ENCODE measurements at regions not wholly inside any gene's neighbourhood (a gene's known extent, or its start where the extent isn't known, plus 50 kb on each side); places are given as distances from the start of the nearest gene placed in this dataset.

DNA sequence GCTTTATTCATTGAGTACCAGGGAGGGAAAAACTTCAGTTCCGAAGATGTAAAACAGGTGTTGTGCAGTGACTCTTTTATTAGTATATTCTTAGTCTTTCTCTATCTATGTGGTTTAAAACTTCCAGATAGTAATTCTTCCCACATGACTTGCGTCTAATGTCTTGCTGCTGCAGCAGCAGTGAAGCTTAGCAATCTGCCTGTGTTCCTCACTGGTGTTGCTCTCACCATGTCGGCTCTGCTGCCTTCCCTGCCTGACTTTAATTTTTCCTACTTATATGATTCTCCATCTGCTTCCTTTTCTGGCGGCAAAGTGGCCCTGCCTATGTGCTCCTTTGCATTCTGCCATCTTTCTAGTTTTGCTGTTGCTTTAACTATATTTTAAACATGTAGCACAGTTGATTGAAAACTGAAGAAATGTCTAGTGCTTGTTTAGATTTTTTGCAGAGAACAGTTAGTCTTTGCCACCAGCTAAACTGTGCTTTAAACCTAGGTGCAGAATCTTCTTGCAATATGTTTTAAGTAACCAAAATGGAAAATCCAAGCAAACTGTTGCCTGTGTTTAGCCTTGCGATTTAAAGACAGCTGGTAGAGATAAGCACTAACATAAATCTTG, 1934.2 kb upstream of the IGFBP7 start:
- H3K79me2 ChIP-seq (ENCODE audit: insufficient read depth): no peaks in the 10 kb centered on the region
- no peak overlapping the region for H3K4me3 ChIP-seq
- no peak overlapping the region for H3K4me2 ChIP-seq (ENCODE audit: unreplicated experiment)
- in situ Hi-C loops (cut with MboI): no loop called here
- TF ChIP-seq EZH2 (IDR thresholded peaks at IDR 0.05; ENCODE audit: insufficient read depth, poor library complexity, severe bottlenecking) (no peak), EZH2phosphoT487 (IDR thresholded peaks at IDR 0.05; ENCODE audit: insufficient read depth, low read depth) (no peak)
- WGBS, 2 experiments (ENCODE audit: low coverage in 1 of 2, low lambda C conversion rate in 2 of 2, missing lambda C conversion rate in 2 of 2): 7 to 11% methylated on average over 5 of the region's 5 CpGs
- H4K20me1 ChIP-seq (ENCODE audit: insufficient read depth): no peaks in the 10 kb centered on the region
- H2AFZ ChIP-seq: no peak overlapping the region
- H3K27me3 ChIP-seq (replicated peaks; ENCODE audit: insufficient read depth): no peaks in the 10 kb centered on the region
- H3K27ac ChIP-seq: no peak overlapping the region
- H3K36me3 ChIP-seq (ENCODE audit: low read depth): no peaks in the 10 kb centered on the region
- no peak overlapping the region for H3K9ac ChIP-seq
- no peaks in the 10 kb centered on the region for H3F3A ChIP-seq (ENCODE audit: insufficient read depth)
- no peak for DNase-seq
- H3K9me3 ChIP-seq (ENCODE audit: low read depth): no peaks in the 10 kb centered on the region
- H3K9me2 ChIP-seq (ENCODE audit: insufficient read depth): no peaks in the 10 kb centered on the region
- H3K4me1 ChIP-seq (ENCODE audit: insufficient read depth): no peaks in the 10 kb centered on the region

DNA sequence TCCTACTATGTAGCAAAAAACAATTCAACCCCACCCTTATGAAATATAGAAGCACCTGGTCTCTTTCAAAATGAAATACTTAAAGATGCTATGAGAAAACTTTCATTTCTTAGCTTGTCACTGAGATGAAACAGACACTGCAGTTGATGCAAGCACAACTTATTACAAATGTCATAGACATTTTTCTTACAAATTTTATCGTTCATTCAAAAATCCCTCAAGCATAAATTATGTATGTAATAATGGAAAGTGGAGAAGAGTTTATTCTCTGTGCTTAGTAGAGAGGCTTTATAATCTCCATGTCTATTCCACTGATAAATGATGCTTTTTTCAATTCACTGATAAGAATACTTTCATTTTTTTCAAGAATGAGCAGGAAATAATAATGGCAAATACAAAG, 1943.9 kb upstream of the IGFBP7 start:
- Histone ChIP-seq H3F3A (ENCODE audit: insufficient read depth) (no peaks in the 10 kb centered on the region), H3K79me2 (ENCODE audit: insufficient read depth) (no peaks in the 10 kb centered on the region), H3K9ac (no peak overlapping the region), H3K4me2 (ENCODE audit: unreplicated experiment) (no peak overlapping the region), H3K9me2 (ENCODE audit: insufficient read depth) (no peaks in the 10 kb centered on the region), H3K9me3 (ENCODE audit: low read depth) (no peaks in the 10 kb centered on the region), H3K4me1 (ENCODE audit: insufficient read depth) (no peaks in the 10 kb centered on the region), H3K27me3 (replicated peaks; ENCODE audit: insufficient read depth) (no peaks in the 10 kb centered on the region), H2AFZ (no peak overlapping the region), H3K4me3 (no peak overlapping the region), H3K27ac (no peak overlapping the region), H3K36me3 (ENCODE audit: low read depth) (no peaks in the 10 kb centered on the region), H4K20me1 (ENCODE audit: insufficient read depth) (no peaks in the 10 kb centered on the region)
- in situ Hi-C loops (cut with MboI): no loop called here
- DNase-seq: no peak
- TF ChIP-seq EZH2phosphoT487 (IDR thresholded peaks at IDR 0.05; ENCODE audit: insufficient read depth, low read depth) (no peak), EZH2 (IDR thresholded peaks at IDR 0.05; ENCODE audit: insufficient read depth, poor library complexity, severe bottlenecking) (no peak)
- whole genome bisulfite sequencing, 2 experiments (ENCODE audit: low coverage in 1 of 2, low lambda C conversion rate in 2 of 2, missing lambda C conversion rate in 2 of 2): 8 to 15% methylated on average over 1 of the region's 1 CpG

- no peaks in the 10 kb centered on the region for H3K36me3 ChIP-seq (ENCODE audit: low read depth)
- H3K79me2 ChIP-seq (ENCODE audit: insufficient read depth): no peaks in the 10 kb centered on the region
- no peak overlapping the region for H3K4me3 ChIP-seq
- no peak overlapping the region for H2AFZ ChIP-seq
- no peak overlapping the region for H3K4me2 ChIP-seq (ENCODE audit: unreplicated experiment)
- H3K9me2 ChIP-seq (ENCODE audit: insufficient read depth): no peaks in the 10 kb centered on the region
- H3K27ac ChIP-seq: no peak overlapping the region
- DNase-seq: no peak
- no peak overlapping the region for H3K9ac ChIP-seq
- in situ Hi-C loops (cut with MboI): no loop called here
- 38 to 51% methylated on average over 2 of the region's 2 CpGs for WGBS, 2 experiments (ENCODE audit: low coverage in 1 of 2, low lambda C conversion rate in 2 of 2, missing lambda C conversion rate in 2 of 2)
- no peaks in the 10 kb centered on the region for H3K27me3 ChIP-seq (replicated peaks; ENCODE audit: insufficient read depth)
- no peaks in the 10 kb centered on the region for H3K4me1 ChIP-seq (ENCODE audit: insufficient read depth)
- H3F3A ChIP-seq (ENCODE audit: insufficient read depth): no peaks in the 10 kb centered on the region
- no peaks in the 10 kb centered on the region for H4K20me1 ChIP-seq (ENCODE audit: insufficient read depth)
- TF ChIP-seq EZH2 (IDR thresholded peaks at IDR 0.05; ENCODE audit: insufficient read depth, poor library complexity, severe bottlenecking) (no peak), EZH2phosphoT487 (IDR thresholded peaks at IDR 0.05; ENCODE audit: insufficient read depth, low read depth) (no peak)
- no peaks in the 10 kb centered on the region for H3K9me3 ChIP-seq (ENCODE audit: low read depth)
Measured at GRCh38 chr4:59057804-59058203, 1947.6 kb upstream of the IGFBP7 start.

DNA sequence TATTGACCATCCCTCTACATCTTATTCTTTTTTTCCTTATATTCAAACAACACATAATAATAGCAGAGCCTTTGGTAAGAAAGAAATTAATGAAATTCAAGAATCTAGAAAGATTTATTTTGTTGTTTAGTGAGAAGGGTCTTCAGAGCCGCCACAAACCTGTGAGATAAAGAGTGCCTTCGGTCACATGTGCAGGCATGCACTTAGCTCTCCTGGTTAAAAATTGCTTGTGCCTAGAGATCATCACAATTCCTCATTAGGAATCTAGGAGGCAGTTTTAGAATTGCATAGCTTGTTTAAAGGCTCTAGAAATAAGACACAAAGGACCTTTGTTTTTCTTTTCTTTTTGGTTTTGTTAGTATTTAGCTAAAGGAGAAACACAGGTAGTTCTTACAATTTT, 1948.4 kb upstream of the IGFBP7 start:
- WGBS, 2 experiments (ENCODE audit: low coverage in 1 of 2, low lambda C conversion rate in 2 of 2, missing lambda C conversion rate in 2 of 2): 8 to 11% methylated on average over 2 of the region's 2 CpGs
- no peak overlapping the region for H3K4me3 ChIP-seq
- H2AFZ ChIP-seq: no peak overlapping the region
- no peak overlapping the region for H3K4me2 ChIP-seq (ENCODE audit: unreplicated experiment)
- in situ Hi-C loops (cut with MboI): no loop called here
- no peaks in the 10 kb centered on the region for H3K27me3 ChIP-seq (replicated peaks; ENCODE audit: insufficient read depth)
- no peaks in the 10 kb centered on the region for H3K36me3 ChIP-seq (ENCODE audit: low read depth)
- no peaks in the 10 kb centered on the region for H3K4me1 ChIP-seq (ENCODE audit: insufficient read depth)
- H4K20me1 ChIP-seq (ENCODE audit: insufficient read depth): no peaks in the 10 kb centered on the region
- DNase-seq: no peak
- no peaks in the 10 kb centered on the region for H3F3A ChIP-seq (ENCODE audit: insufficient read depth)
- no peaks in the 10 kb centered on the region for H3K9me2 ChIP-seq (ENCODE audit: insufficient read depth)
- no peak overlapping the region for H3K9ac ChIP-seq
- H3K79me2 ChIP-seq (ENCODE audit: insufficient read depth): no peaks in the 10 kb centered on the region
- no peak for TF ChIP-seq EZH2phosphoT487 (IDR thresholded peaks at IDR 0.05; ENCODE audit: insufficient read depth, low read depth)
- no peak for TF ChIP-seq EZH2 (IDR thresholded peaks at IDR 0.05; ENCODE audit: insufficient read depth, poor library complexity, severe bottlenecking)
- no peaks in the 10 kb centered on the region for H3K9me3 ChIP-seq (ENCODE audit: low read depth)
- H3K27ac ChIP-seq: no peak overlapping the region

Measured in GM23248 (cell line).